22Rv1 (cell line): ENCODE measurements at regions not wholly inside any gene's neighbourhood (a gene's known extent, or its start where the extent isn't known, plus 50 kb on each side); places are given as distances from the start of the nearest gene placed in this dataset.

Experiments used
- CTCF ChIP-seq: fragments of 450-650 bp; IDR thresholded peaks from 2 replicates; pipeline ENCODE4 v1.5.1; 2017; ENCODE audit warnings: mild to moderate bottlenecking
- ZFX ChIP-seq: fragments of 450-650 bp; IDR thresholded peaks from 2 replicates; pipeline ENCODE4 v1.6.1; 2017; ENCODE audit warnings: antibody characterized with exemption, borderline replicate concordance

- TF ChIP-seq CTCF (no peak), ZFX (no peak)
Observed at GRCh38 chr12:75893765-75894164, 137.8 kb downstream of the PHLDA1 start.
